ENCODE measurements at regions not wholly inside any gene's neighbourhood (a gene's known extent, or its start where the extent isn't known, plus 50 kb on each side); places are given as distances from the start of the nearest gene placed in this dataset.

DNA sequence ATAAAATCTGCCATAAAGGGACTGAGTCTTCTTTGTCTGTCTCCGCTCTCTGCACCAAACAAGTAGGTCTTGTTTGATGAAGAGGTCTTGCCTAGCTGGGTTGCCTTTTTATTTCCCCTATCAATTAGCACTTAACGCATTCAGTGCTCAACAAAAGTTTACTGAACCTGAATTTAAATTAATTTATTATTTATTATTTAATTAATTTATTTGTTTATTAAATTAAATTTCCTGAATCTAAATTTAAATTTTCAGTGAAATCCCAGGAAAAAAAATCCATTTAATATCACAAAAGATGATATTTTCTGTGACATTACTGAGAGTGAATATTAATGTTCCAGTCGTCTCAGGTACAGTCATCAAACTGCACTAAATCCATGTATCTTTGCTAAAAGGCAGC lies 164.9 kb upstream of the AGTR1 start:
- H3K4ac ChIP-seq (ENCODE audit: low read depth, low read length), result no peak overlapping the region
- WGBS, 2 experiments (ENCODE audit: extremely low coverage in 2 of 2, insufficient read length in 1 of 2), result no CpG with 5 or more reads among the region's 3 CpGs
- TF ChIP-seq SMC3 (IDR thresholded peaks at IDR 0.05; ENCODE audit: low read depth, low read length), result no peak
- TF ChIP-seq, protein P1, sequence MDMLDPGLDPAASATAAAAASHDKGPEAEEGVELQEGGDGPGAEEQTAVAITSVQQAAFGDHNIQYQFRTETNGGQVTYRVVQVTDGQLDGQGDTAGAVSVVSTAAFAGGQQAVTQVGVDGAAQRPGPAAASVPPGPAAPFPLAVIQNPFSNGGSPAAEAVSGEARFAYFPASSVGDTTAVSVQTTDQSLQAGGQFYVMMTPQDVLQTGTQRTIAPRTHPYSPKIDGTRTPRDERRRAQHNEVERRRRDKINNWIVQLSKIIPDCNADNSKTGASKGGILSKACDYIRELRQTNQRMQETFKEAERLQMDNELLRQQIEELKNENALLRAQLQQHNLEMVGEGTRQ (IDR thresholded peaks at IDR 0.05; ENCODE audit: low read depth, low read length), result no peak
- no peak for TF ChIP-seq POLR2A (IDR thresholded peaks at IDR 0.05; ENCODE audit: low read depth, low read length)
- no peak for TF ChIP-seq NFE2L2 (IDR thresholded peaks at IDR 0.05; ENCODE audit: low read depth, low read length)
- TF ChIP-seq CEBPB (IDR thresholded peaks at IDR 0.05; ENCODE audit: low read depth, low read length), result no peak
- TF ChIP-seq, protein P2, sequence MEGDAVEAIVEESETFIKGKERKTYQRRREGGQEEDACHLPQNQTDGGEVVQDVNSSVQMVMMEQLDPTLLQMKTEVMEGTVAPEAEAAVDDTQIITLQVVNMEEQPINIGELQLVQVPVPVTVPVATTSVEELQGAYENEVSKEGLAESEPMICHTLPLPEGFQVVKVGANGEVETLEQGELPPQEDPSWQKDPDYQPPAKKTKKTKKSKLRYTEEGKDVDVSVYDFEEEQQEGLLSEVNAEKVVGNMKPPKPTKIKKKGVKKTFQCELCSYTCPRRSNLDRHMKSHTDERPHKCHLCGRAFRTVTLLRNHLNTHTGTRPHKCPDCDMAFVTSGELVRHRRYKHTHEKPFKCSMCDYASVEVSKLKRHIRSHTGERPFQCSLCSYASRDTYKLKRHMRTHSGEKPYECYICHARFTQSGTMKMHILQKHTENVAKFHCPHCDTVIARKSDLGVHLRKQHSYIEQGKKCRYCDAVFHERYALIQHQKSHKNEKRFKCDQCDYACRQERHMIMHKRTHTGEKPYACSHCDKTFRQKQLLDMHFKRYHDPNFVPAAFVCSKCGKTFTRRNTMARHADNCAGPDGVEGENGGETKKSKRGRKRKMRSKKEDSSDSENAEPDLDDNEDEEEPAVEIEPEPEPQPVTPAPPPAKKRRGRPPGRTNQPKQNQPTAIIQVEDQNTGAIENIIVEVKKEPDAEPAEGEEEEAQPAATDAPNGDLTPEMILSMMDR (conservative IDR thresholded peaks at IDR 0.05; ENCODE audit: low read depth, low read length), result no peak
- TF ChIP-seq, protein P3, sequence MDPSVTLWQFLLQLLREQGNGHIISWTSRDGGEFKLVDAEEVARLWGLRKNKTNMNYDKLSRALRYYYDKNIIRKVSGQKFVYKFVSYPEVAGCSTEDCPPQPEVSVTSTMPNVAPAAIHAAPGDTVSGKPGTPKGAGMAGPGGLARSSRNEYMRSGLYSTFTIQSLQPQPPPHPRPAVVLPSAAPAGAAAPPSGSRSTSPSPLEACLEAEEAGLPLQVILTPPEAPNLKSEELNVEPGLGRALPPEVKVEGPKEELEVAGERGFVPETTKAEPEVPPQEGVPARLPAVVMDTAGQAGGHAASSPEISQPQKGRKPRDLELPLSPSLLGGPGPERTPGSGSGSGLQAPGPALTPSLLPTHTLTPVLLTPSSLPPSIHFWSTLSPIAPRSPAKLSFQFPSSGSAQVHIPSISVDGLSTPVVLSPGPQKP (IDR thresholded peaks at IDR 0.05; ENCODE audit: borderline replicate concordance, low read depth, low read length), result no peak
- TF ChIP-seq CHD1 (IDR thresholded peaks at IDR 0.05; ENCODE audit: low read depth, low read length), result no peak
- TF ChIP-seq RFX5 (IDR thresholded peaks at IDR 0.05; ENCODE audit: low read depth, low read length), result no peak
- no peak overlapping the region for H3K18ac ChIP-seq (ENCODE audit: low read depth, low read length)
- no peak overlapping the region for H3K9ac ChIP-seq (ENCODE audit: low read depth, low read length)
- no peak overlapping the region for H3K27ac ChIP-seq (ENCODE audit: insufficient read depth, low read length)
- H4K5ac ChIP-seq (ENCODE audit: low read depth, low read length), result no peak overlapping the region
- BruUV-seq (replicated peaks), result no TSS peak
- no peaks in the 10 kb centered on the region for H3K27me3 ChIP-seq (ENCODE audit: control insufficient read depth, insufficient read depth, low read length)
- ChIA-PET POLR2A (ENCODE audit: unreplicated experiment) (no interaction called here), CTCF (no interaction called here)
- intact Hi-C loops (cut with micrococcal nuclease) (no loop called here), dilution Hi-C loops (cut with HindIII; ENCODE audit: low sequenced_read_pairs, unreplicated experiment) (no loop called here), in situ Hi-C loops (cut with MboI; ENCODE audit: low sequenced_read_pairs) (no loop called here)
- H3K36me3 ChIP-seq (ENCODE audit: control insufficient read depth, insufficient read depth, low read length), result no peaks in the 10 kb centered on the region
- DNase-seq (no peak), ATAC-seq (ENCODE audit: low read depth) (no peak)
- H2BK15ac ChIP-seq (ENCODE audit: low read depth, low read length), result no peak overlapping the region
- no peak overlapping the region for H3K4me2 ChIP-seq (ENCODE audit: low read depth, low read length)
- no peak overlapping the region for H2AFZ ChIP-seq (replicated peaks; ENCODE audit: low read length, poor library complexity)
- H3K14ac ChIP-seq (replicated peaks; ENCODE audit: low read depth, low read length), result no peak overlapping the region
- H2BK20ac ChIP-seq (ENCODE audit: low read depth, low read length), result no peak overlapping the region
- H2BK120ac ChIP-seq (ENCODE audit: low read depth, low read length), result no peak overlapping the region
- no peaks in the 10 kb centered on the region for H3K9me3 ChIP-seq (ENCODE audit: control insufficient read depth, insufficient read depth, low read length)
- no peak overlapping the region for H3K56ac ChIP-seq (ENCODE audit: extremely low read depth, insufficient read depth, low read length)
- H3K4me3 ChIP-seq (ENCODE audit: insufficient read depth, low read depth, low read length), result no peak overlapping the region
- H3K23ac ChIP-seq (ENCODE audit: low read depth, low read length), result no peak overlapping the region
- H3K9me1 ChIP-seq (ENCODE audit: insufficient read depth, low read length), result no peaks in the 10 kb centered on the region
- H2BK5ac ChIP-seq (ENCODE audit: low read depth, low read length, poor library complexity, severe bottlenecking), result no peak overlapping the region
- H4K20me1 ChIP-seq (ENCODE audit: insufficient read depth, low read length), result no peaks in the 10 kb centered on the region
- no peak overlapping the region for H2AK5ac ChIP-seq (ENCODE audit: low read depth, low read length)
- H4K8ac ChIP-seq (ENCODE audit: low read depth in 2 of 2, low read length in 2 of 2), result no peak overlapping the region
- no peaks in the 10 kb centered on the region for H3K4me1 ChIP-seq (ENCODE audit: control insufficient read depth, insufficient read depth, low read length)
- H2AK9ac ChIP-seq (replicated peaks; ENCODE audit: low read depth, low read length, poor library complexity), result no peak overlapping the region
- no peaks in the 10 kb centered on the region for H3K79me1 ChIP-seq (ENCODE audit: low read depth in 1 of 2, low read length in 2 of 2)
- no peak overlapping the region for H4K91ac ChIP-seq (ENCODE audit: insufficient read depth, low read depth, low read length)

Measured in IMR-90 (cell line).